ENCODE measurements at regions not wholly inside any gene's neighbourhood (a gene's known extent, or its start where the extent isn't known, plus 50 kb on each side); places are given as distances from the start of the nearest gene placed in this dataset.

- H3K4me1 ChIP-seq = no peaks in the 10 kb centered on the region
- no peak overlapping the region for H3K4me2 ChIP-seq
- ChIA-PET CTCF (no interaction called here), POLR2A (no interaction called here)
- TF ChIP-seq NR3C1 (IDR thresholded peaks at IDR 0.05) (no peak), RAD21 (conservative IDR thresholded peaks at IDR 0.05 in 1 of 2, IDR thresholded peaks at IDR 0.05 in 1 of 2) (no peak), KDM1A (IDR thresholded peaks at IDR 0.05; ENCODE audit: low read depth) (no peak), MAZ (IDR thresholded peaks at IDR 0.05; ENCODE audit: borderline replicate concordance, low read depth, low read length) (no peak), RNF2 (IDR thresholded peaks at IDR 0.05; ENCODE audit: borderline replicate concordance, low read depth) (no peak), ZC3H11A (IDR thresholded peaks at IDR 0.05) (no peak), MYC (IDR thresholded peaks at IDR 0.05; ENCODE audit: borderline replicate concordance, low read length) (no peak)
- DNase-seq (ENCODE audit: low read depth in 1 of 2, low spot score in 1 of 2) (no peak), ATAC-seq (no peak), FAIRE-seq (no peak)
- no peaks in the 10 kb centered on the region for H3K9me3 ChIP-seq
- H3K27ac ChIP-seq = no peak overlapping the region
- H3K4me3 ChIP-seq = no peak overlapping the region
- WGBS (ENCODE audit: missing lambda C conversion rate) = 44% methylated on average over 4 of the region's 4 CpGs
Observed at GRCh38 chrX:104392350-104392749, 137.6 kb upstream of the ESX1 start.

GRCh38 chrX:104391906-104392305, 137.2 kb upstream of the ESX1 start:
- FAIRE-seq (no peak), ATAC-seq (no peak), DNase-seq (ENCODE audit: low read depth in 1 of 2, low spot score in 1 of 2) (no peak)
- ChIA-PET CTCF (no interaction called here), POLR2A (no interaction called here)
- Histone ChIP-seq H3K4me3 (no peak overlapping the region), H3K4me1 (no peaks in the 10 kb centered on the region), H3K4me2 (no peak overlapping the region), H3K27ac (no peak overlapping the region), H3K9me3 (no peaks in the 10 kb centered on the region)
- TF ChIP-seq BCL3 (IDR thresholded peaks at IDR 0.05) (no peak), CHD4 (IDR thresholded peaks at IDR 0.05; ENCODE audit: borderline replicate concordance) (no peak), TP53 (CRISPR knock-in tag; IDR thresholded peaks at IDR 0.05) (no peak), HMGXB4 (CRISPR knock-in tag; IDR thresholded peaks at IDR 0.05; ENCODE audit: borderline replicate concordance) (no peak), USF2 (IDR thresholded peaks at IDR 0.05) (no peak), RCOR1 (IDR thresholded peaks at IDR 0.05; ENCODE audit: low read depth, low read length) (no peak), CBX8 (IDR thresholded peaks at IDR 0.05) (no peak), MAZ (IDR thresholded peaks at IDR 0.05; ENCODE audit: borderline replicate concordance, low read depth, low read length) (no peak), NR3C1 (IDR thresholded peaks at IDR 0.05) (no peak), RNF2 (IDR thresholded peaks at IDR 0.05; ENCODE audit: borderline replicate concordance, low read depth) (no peak)
- WGBS (ENCODE audit: missing lambda C conversion rate) = 42% methylated on average over 4 of the region's 4 CpGs

- Histone ChIP-seq H3K27ac (no peak overlapping the region), H3K4me1 (no peaks in the 10 kb centered on the region), H3K4me3 (no peak overlapping the region), H3K4me2 (no peak overlapping the region), H3K9me3 (no peaks in the 10 kb centered on the region)
- no peak for FAIRE-seq
- TF ChIP-seq CBX2 (IDR thresholded peaks at IDR 0.05; ENCODE audit: borderline replicate concordance, low read depth) (no peak), TP53 (CRISPR knock-in tag; IDR thresholded peaks at IDR 0.05) (no peak), NFE2L2 (conservative IDR thresholded peaks at IDR 0.05; ENCODE audit: low read length) (no peak), NPAS2 (CRISPR knock-in tag; IDR thresholded peaks at IDR 0.05; ENCODE audit: borderline replicate concordance) (no peak), MYC (IDR thresholded peaks at IDR 0.05; ENCODE audit: borderline replicate concordance, low read length) (no peak), SREBF2 (IDR thresholded peaks at IDR 0.05) (no peak), REST (IDR thresholded peaks at IDR 0.05) (no peak)
- DNase-seq (ENCODE audit: low read depth in 1 of 2, low spot score in 1 of 2) = no peak
- ChIA-PET CTCF (no interaction called here), POLR2A (no interaction called here)
- ATAC-seq = no peak
- 62% methylated on average over 2 of the region's 2 CpGs for WGBS (ENCODE audit: missing lambda C conversion rate)
Observed at GRCh38 chrX:104376937-104377336, 122.2 kb upstream of the ESX1 start.

All from A549 (cell line).